Stimulated activated naive CD8-positive, alpha-beta T cell treated with anti-CD3 and anti-CD28 coated beads, Interleukin-15, Interleukin-2, amounts not matched to agents 100 U/mL and 50 U/mL, for 24 hours (primary cell): ENCODE measurements at regions not wholly inside any gene's neighbourhood (a gene's known extent, or its start where the extent isn't known, plus 50 kb on each side); places are given as distances from the start of the nearest gene placed in this dataset.
A peak's percentile ranks its signal among the peaks of the same experiment; 100 is the strongest.

ENCODE experiments used
- ATAC-seq: fragments of 150-1000 bp; cut with Tn5 transposase; one replicate; pipeline ENCODE4 v1.10.0; 2021
- DNase-seq: peaks from one replicate; pipeline ENCODE4 v3.0.0; 2021

GRCh38 chr14:54312166-54312801, 84.5 kb upstream of the CDKN3 start:
- ATAC-seq = no peak
- no peak for DNase-seq

GRCh38 chr14:54314365-54315104, 82.3 kb upstream of the CDKN3 start:
- ATAC-seq = no peak
- no peak for DNase-seq

GRCh38 chr14:54316652-54317051, 80.2 kb upstream of the CDKN3 start:
- ATAC-seq = no peak
- no peak for DNase-seq

GRCh38 chr14:54317391-54317790, 79.4 kb upstream of the CDKN3 start:
- DNase-seq (no peak), ATAC-seq (no peak)

GRCh38 chr14:54322246-54322645, 74.6 kb upstream of the CDKN3 start:
- DNase-seq (no peak), ATAC-seq (no peak)

GRCh38 chr14:54322701-54323337, 74.0 kb upstream of the CDKN3 start:
- DNase-seq (no peak), ATAC-seq (no peak)

- ATAC-seq (no peak), DNase-seq (no peak)
These were observed 71.0 kb upstream of the CDKN3 start for GRCh38 chr14:54325766-54326165.

GRCh38 chr14:54329082-54329695, 67.6 kb upstream of the CDKN3 start:
- peak; percentile 12 for DNase-seq
- no peak for ATAC-seq

GRCh38 chr14:54330876-54331275, 65.9 kb upstream of the CDKN3 start:
- ATAC-seq = no peak
- DNase-seq = no peak

- ATAC-seq = no peak
- DNase-seq = no peak
These were observed 65.3 kb upstream of the CDKN3 start for GRCh38 chr14:54331516-54331915.

GRCh38 chr14:54332490-54332889, 64.3 kb upstream of the CDKN3 start:
- DNase-seq = no peak
- ATAC-seq = no peak

- ATAC-seq = no peak
- no peak for DNase-seq
These were observed 63.3 kb upstream of the CDKN3 start for GRCh38 chr14:54333511-54333910.

- no peak for DNase-seq
- no peak for ATAC-seq
These were observed 61.1 kb upstream of the CDKN3 start for GRCh38 chr14:54335569-54336155.

GRCh38 chr14:54337314-54337713, 59.5 kb upstream of the CDKN3 start:
- ATAC-seq = no peak
- no peak for DNase-seq

GRCh38 chr14:54338696-54339317, 58.0 kb upstream of the CDKN3 start:
- DNase-seq = no peak
- ATAC-seq = no peak

GRCh38 chr14:54339771-54340170, 57.0 kb upstream of the CDKN3 start:
- ATAC-seq = no peak

GRCh38 chr14:54342806-54343205, 54.0 kb upstream of the CDKN3 start:
- ATAC-seq = no peak
- no peak for DNase-seq

More at GRCh38 chr14:54339771-54340170, 57.0 kb upstream of the CDKN3 start:
- no peak for DNase-seq

GRCh38 chr14:54343272-54344121, 53.3 kb upstream of the CDKN3 start:
- no peak for DNase-seq

GRCh38 chr14:54344445-54344844, 52.4 kb upstream of the CDKN3 start:
- DNase-seq (no peak), ATAC-seq (peak; percentile 23)

More at GRCh38 chr14:54343272-54344121, 53.3 kb upstream of the CDKN3 start:
- ATAC-seq = no peak

- ATAC-seq (no peak), DNase-seq (no peak)
These were observed 50.5 kb upstream of the CDKN3 start for GRCh38 chr14:54346257-54346656.
